Esophagus muscularis mucosa (tissue), 4 donors: ENCODE measurements at regions not wholly inside any gene's neighbourhood (a gene's known extent, or its start where the extent isn't known, plus 50 kb on each side); places are given as distances from the start of the nearest gene placed in this dataset.
A peak's percentile ranks its signal among the peaks of the same experiment; 100 is the strongest.

Source experiments
- DNase-seq: peaks from one replicate; pipeline ENCODE4 v3.0.0-alpha.2; 2017; ENCODE audit errors: extremely low spot score
- H3K27ac ChIP-seq, 4 donors: fragments of 200-600 bp; sonication (generic); replicated peaks in 1 of 4; 1 replicate in 3 of 4; 2 replicates in 1 of 4; pipeline ENCODE4 v1.5.1; 2016 to 2019; ENCODE audit warnings: mild to moderate bottlenecking in 1 of 4
- H3K27me3 ChIP-seq, 4 donors: fragments of 200-600 bp; sonication (generic); one replicate each; pipeline versions ENCODE4 v1.5.1 to v1.6.0; 2016 to 2019
- H3K36me3 ChIP-seq, 4 donors: fragments of 200-600 bp; sonication (generic); one replicate each; pipeline ENCODE4 v1.5.1; 2016 to 2019
- H3K4me1 ChIP-seq, 4 donors: fragments of 200-600 bp; sonication (generic); one replicate each; pipeline ENCODE4 v1.5.1; 2016 to 2019
- H3K4me3 ChIP-seq, 4 donors: fragments of 200-600 bp; sonication (generic); 1 replicate in 2 of 4; 2 replicates in 2 of 4; pipeline ENCODE4 v1.5.1; 2016 to 2019; ENCODE audit warnings: mild to moderate bottlenecking in 4 of 4, moderate library complexity in 1 of 4
- H3K9me3 ChIP-seq, 4 donors: fragments of 200-600 bp; sonication (generic); 1 replicate in 3 of 4; 2 replicates in 1 of 4; pipeline ENCODE4 v1.5.1; 2016 to 2019
- EP300 ChIP-seq: sonication (generic); formaldehyde crosslinking; IDR thresholded peaks from one replicate; pipeline ENCODE4 v1.6.1; 2017; ENCODE audit warnings: antibody characterized with exemption
- POLR2A ChIP-seq: fragments of 450-650 bp; IDR thresholded peaks from one replicate; pipeline ENCODE4 v1.6.1; 2017; ENCODE audit warnings: antibody characterized with exemption, moderate library complexity, mild to moderate bottlenecking, low read depth
- POLR2AphosphoS5 ChIP-seq, 2 donors: sonication (generic); formaldehyde crosslinking; IDR thresholded peaks; one replicate each; pipeline ENCODE4 v1.6.1; 2017; ENCODE audit warnings: antibody characterized with exemption in 2 of 2
- WGBS: methylation state at CpG from one replicate; pipeline ENCODE4 v1.1.5; 2018; 5-methylcytosine and 5-hydroxymethylcytosine counted together
- intact Hi-C: fragments of 100-400 bp; cut with DNase I; formaldehyde crosslinking; loops from one replicate; pipeline ENCODE4 v1.15.1; 2023
- TF ChIP-seq, protein P1 (sequence below), 3 experiments: fragments of 200-600 bp in 2 of 3; fragments of 450-650 bp in 1 of 3; sonication (generic) in 2 of 3; IDR thresholded peaks; one replicate each; pipeline ENCODE4 v1.5.1; 2017 to 2019; ENCODE audit warnings: antibody characterized with exemption in 3 of 3, mild to moderate bottlenecking in 2 of 3, moderate library complexity in 1 of 3

DNA sequence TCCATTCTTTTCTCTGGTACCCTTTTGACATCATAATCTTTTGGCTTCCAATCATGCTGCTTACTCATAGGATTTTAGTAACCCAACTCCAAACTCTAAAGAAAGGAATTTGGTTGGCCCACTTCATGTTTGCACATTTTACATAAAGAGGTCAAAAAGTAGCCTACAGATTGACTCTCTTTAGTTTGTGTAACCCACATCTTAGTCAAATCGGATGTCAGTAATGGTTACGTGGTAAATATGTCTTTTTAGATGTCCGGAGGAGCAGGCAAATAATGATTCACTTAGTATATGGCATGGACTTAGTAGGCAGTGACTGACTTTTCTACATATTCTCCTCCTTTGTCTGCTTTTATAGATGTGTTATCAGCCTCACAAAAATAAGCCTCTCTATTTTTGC, 711.6 kb upstream of the FOXG1 start:
- no peaks in the 10 kb centered on the region for H3K9me3 ChIP-seq
- no peak for TF ChIP-seq EP300
- TF ChIP-seq POLR2A = no peak
- no peak for TF ChIP-seq POLR2AphosphoS5 (IDR thresholded peaks at IDR 0.05)
- TF ChIP-seq, protein P1, sequence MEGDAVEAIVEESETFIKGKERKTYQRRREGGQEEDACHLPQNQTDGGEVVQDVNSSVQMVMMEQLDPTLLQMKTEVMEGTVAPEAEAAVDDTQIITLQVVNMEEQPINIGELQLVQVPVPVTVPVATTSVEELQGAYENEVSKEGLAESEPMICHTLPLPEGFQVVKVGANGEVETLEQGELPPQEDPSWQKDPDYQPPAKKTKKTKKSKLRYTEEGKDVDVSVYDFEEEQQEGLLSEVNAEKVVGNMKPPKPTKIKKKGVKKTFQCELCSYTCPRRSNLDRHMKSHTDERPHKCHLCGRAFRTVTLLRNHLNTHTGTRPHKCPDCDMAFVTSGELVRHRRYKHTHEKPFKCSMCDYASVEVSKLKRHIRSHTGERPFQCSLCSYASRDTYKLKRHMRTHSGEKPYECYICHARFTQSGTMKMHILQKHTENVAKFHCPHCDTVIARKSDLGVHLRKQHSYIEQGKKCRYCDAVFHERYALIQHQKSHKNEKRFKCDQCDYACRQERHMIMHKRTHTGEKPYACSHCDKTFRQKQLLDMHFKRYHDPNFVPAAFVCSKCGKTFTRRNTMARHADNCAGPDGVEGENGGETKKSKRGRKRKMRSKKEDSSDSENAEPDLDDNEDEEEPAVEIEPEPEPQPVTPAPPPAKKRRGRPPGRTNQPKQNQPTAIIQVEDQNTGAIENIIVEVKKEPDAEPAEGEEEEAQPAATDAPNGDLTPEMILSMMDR (IDR thresholded peaks at IDR 0.05) = no peak
- H3K4me1 ChIP-seq = no peaks in the 10 kb centered on the region
- 87% methylated on average over 3 of the region's 3 CpGs for WGBS
- H3K27me3 ChIP-seq = no peaks in the 10 kb centered on the region
- no peak overlapping the region for H3K27ac ChIP-seq
- H3K4me3 ChIP-seq = no peak overlapping the region
- H3K36me3 ChIP-seq = no peaks in the 10 kb centered on the region
- intact Hi-C loops = no loop called here
- DNase-seq = no peak

DNA sequence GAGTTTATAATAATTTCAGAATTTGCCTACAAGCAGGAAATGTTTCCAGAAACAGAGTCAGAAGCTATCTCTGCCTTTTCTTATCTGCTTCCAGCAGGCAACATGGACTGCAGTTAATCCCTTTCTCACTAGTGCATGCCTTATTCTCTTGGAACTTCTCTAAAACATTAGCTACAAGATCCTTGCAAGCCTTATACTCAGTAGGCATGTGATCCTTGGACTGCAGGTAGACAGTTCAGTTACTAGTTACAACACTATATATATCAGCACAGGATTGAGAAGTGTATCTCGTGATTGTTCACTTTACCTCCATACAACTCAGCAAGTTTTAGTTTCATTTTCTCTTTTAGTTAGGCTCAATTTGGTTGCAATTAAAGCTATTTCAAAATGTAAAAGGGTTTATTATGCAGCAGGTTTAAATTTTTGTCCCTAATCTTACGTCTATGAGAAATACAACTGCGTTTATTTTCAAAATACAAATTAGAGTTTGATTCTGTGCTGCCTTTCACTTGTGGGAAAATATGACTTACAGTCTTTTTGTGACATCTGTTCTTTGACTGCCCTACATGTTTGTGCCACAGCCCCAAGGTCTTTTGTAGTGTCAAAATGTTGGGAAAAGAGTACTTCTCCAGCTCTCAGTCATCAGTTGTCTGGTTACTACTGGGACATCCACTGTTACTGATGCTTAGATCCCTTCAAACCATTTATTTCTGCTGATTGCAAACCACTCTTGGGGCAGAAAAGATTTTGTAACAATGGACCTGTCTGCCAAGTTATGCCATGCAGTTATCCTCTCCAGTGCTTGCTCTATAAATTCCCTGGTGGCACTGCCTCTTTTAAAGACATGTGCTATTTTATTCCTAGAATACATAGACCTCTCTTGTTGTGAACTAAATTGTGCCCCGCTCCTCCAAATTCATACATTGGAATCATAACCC, 709.0 kb upstream of the FOXG1 start:
- Histone ChIP-seq H3K4me1 (no peaks in the 10 kb centered on the region), H3K36me3 (no peaks in the 10 kb centered on the region), H3K9me3 (no peaks in the 10 kb centered on the region), H3K27ac (no peak overlapping the region), H3K4me3 (peak overlapping the region in 3 of 4 donors; percentile 13 to 28 (median 24)), H3K27me3 (no peaks in the 10 kb centered on the region)
- TF ChIP-seq POLR2A (no peak), EP300 (no peak), POLR2AphosphoS5 (IDR thresholded peaks at IDR 0.05) (no peak)
- TF ChIP-seq, protein P1 (IDR thresholded peaks at IDR 0.05) = no peak
- intact Hi-C loops = no loop called here
- WGBS = 62% methylated on average over 4 of the region's 4 CpGs
- no peak for DNase-seq

DNA sequence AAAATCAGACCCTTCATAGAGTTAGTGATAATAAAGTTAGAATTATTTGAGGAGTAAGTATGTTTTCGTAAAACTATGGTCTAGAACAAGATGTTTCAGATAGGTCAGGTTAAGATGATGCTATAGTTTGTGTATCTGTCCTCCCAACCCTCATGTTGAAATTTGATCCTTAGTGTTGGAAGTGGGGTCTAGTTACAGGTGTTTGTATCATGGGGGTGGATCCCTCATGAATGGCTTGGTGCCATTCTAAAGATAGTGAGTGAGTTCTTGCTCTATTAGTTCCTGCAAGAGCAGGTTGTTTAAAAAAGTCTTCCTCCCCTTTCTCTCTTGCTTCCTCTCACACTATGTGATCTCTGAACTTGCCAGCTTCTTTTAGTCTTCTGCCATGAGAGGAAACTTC, 707.3 kb upstream of the FOXG1 start:
- intact Hi-C loops = no loop called here
- no peaks in the 10 kb centered on the region for H3K4me1 ChIP-seq

DNA sequence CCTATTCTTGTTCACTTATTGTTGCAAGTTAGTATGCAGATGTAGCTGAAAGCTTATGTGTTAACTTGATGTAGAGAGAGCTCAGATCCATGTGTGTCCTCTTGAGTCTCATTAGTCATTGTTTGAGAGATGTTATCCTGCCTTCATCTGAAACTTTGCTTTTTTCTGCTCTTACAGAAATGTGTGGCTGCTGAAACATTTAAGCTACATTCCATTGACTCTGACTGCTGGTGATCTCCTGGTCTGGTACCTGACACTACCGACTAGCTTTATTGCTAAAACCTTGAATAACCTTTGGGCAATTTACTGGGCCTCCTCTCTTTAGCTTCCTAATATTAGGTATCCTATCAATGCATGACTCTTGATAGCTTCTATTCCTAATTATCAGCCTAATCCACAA, 705.6 kb upstream of the FOXG1 start:
- no peak for TF ChIP-seq POLR2AphosphoS5 (IDR thresholded peaks at IDR 0.05)
- TF ChIP-seq, protein P1 (IDR thresholded peaks at IDR 0.05) = no peak
- no peak for TF ChIP-seq EP300
- no peak for TF ChIP-seq POLR2A
- Histone ChIP-seq H3K4me3 (no peak overlapping the region), H3K27me3 (no peaks in the 10 kb centered on the region), H3K27ac (no peak overlapping the region), H3K36me3 (no peaks in the 10 kb centered on the region), H3K4me1 (no peaks in the 10 kb centered on the region), H3K9me3 (no peaks in the 10 kb centered on the region)
- intact Hi-C loops = no loop called here
- 68% methylated on average over 1 of the region's 1 CpG for WGBS
- no peak for DNase-seq

More for the DNA sequence above, 707.3 kb upstream of the FOXG1 start:
- Histone ChIP-seq H3K27ac (no peak overlapping the region), H3K9me3 (no peaks in the 10 kb centered on the region), H3K27me3 (no peaks in the 10 kb centered on the region), H3K4me3 (no peak overlapping the region), H3K36me3 (no peaks in the 10 kb centered on the region)
- TF ChIP-seq, protein P1 (IDR thresholded peaks at IDR 0.05) = no peak
- no peak for TF ChIP-seq POLR2AphosphoS5 (IDR thresholded peaks at IDR 0.05)
- no peak for TF ChIP-seq EP300
- no peak for TF ChIP-seq POLR2A
- no peak for DNase-seq
- whole genome bisulfite sequencing = 83% methylated on average over 1 of the region's 1 CpG
